Upper lobe of left lung (tissue), 4 donors: ENCODE measurements at regions not wholly inside any gene's neighbourhood (a gene's known extent, or its start where the extent isn't known, plus 50 kb on each side); places are given as distances from the start of the nearest gene placed in this dataset.

Experiments used
- CTCF ChIP-seq, 6 experiments: fragments of 450-650 bp in 4 of 6; fragments of 200-600 bp in 2 of 6; sonication (generic) in 2 of 6; IDR thresholded peaks; one replicate each; pipeline ENCODE4 v1.5.1; 2016 to 2019; ENCODE audit warnings: antibody characterized with exemption in 6 of 6
- EP300 ChIP-seq, 4 donors: sonication (generic); formaldehyde crosslinking; IDR thresholded peaks; one replicate each; pipeline ENCODE4 v1.5.1; 2017; ENCODE audit warnings: antibody characterized with exemption in 4 of 4, control low read depth in 2 of 4
- POLR2A ChIP-seq, 4 donors: fragments of 450-650 bp; IDR thresholded peaks; one replicate each; pipeline ENCODE4 v1.5.1; 2016 to 2017; ENCODE audit warnings: antibody characterized with exemption in 4 of 4, mild to moderate bottlenecking in 2 of 4

DNA sequence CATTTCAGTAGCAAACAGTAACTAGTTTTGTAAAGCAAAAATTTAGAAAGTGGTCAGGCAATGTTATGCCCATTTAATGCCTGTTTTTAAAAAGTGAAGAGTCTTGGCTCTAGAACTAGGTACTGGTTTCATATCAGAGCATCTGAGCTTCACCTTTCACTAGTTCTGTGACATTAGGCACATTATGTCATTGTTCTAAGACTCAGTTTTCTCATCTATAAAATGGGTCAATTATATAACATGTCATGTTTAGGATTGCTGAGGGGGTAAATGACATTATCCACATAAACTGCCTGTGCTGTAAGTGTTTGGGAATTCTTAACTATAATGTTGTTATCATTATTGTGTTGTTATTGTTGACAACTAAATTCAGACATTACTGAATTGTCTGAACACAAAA lies 235.6 kb upstream of the ZC3H12C start:
- TF ChIP-seq CTCF (IDR thresholded peaks at IDR 0.05), result no peak
- no peak for TF ChIP-seq EP300 (IDR thresholded peaks at IDR 0.05)
- TF ChIP-seq POLR2A (IDR thresholded peaks at IDR 0.05), result no peak
